ENCODE measurements at regions not wholly inside any gene's neighbourhood (a gene's known extent, or its start where the extent isn't known, plus 50 kb on each side); places are given as distances from the start of the nearest gene placed in this dataset.
A peak's percentile ranks its signal among the peaks of the same experiment; 100 is the strongest.

GRCh38 chr6:40910260-40910893 lies 128.6 kb downstream of the UNC5CL start:
- 88 to 99% methylated on average over 2 of the region's 2 CpGs for WGBS, 2 donors
- Histone ChIP-seq H3K9me3 (no peaks in the 10 kb centered on the region), H3K4me3 (no peak overlapping the region), H3K4me1 (peaks cover 10% of the 10 kb centered on the region), H3K27me3 (no peaks in the 10 kb centered on the region), H3K36me3 (ENCODE audit: low read depth, missing control alignments) (no peaks in the 10 kb centered on the region), H3K27ac (no peak overlapping the region)
- intact Hi-C loops (cut with DNase I; ENCODE audit: low total_unique reads): no loop called here
- TF ChIP-seq CTCF (IDR thresholded peaks at IDR 0.05) (no peak), POLR2A (IDR thresholded peaks at IDR 0.05) (no peak)
- no peak for DNase-seq

DNA sequence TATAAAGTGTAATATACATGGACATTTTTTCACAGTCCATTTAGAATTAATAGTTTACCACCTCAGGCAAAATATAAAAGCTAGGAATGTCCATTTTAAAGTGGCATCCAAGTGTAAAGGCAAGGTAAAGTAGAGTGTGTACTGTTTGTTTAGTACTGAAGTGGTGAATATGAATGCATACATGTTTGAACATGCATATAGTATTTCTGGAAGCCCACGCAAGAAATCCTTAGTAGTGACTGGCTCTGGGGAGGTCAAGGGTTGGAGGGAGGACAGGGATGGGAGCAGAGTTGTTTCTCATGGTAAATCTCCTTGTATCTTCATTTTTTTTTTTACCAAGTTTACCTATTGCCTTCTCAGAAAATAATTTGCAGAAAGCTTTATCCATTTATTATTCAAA lies 129.2 kb downstream of the UNC5CL start:
- TF ChIP-seq POLR2A (IDR thresholded peaks at IDR 0.05) (no peak), CTCF (IDR thresholded peaks at IDR 0.05) (no peak)
- no peak overlapping the region for H3K27ac ChIP-seq
- H3K27me3 ChIP-seq: no peaks in the 10 kb centered on the region
- no peaks in the 10 kb centered on the region for H3K36me3 ChIP-seq (ENCODE audit: low read depth, missing control alignments)
- DNase-seq: no peak
- intact Hi-C loops (cut with DNase I; ENCODE audit: low total_unique reads): no loop called here
- H3K9me3 ChIP-seq: no peaks in the 10 kb centered on the region
- WGBS, 2 donors: 89 to 95% methylated on average over 1 of the region's 1 CpG
- H3K4me1 ChIP-seq: peaks cover 10% of the 10 kb centered on the region
- H3K4me3 ChIP-seq: no peak overlapping the region

DNA sequence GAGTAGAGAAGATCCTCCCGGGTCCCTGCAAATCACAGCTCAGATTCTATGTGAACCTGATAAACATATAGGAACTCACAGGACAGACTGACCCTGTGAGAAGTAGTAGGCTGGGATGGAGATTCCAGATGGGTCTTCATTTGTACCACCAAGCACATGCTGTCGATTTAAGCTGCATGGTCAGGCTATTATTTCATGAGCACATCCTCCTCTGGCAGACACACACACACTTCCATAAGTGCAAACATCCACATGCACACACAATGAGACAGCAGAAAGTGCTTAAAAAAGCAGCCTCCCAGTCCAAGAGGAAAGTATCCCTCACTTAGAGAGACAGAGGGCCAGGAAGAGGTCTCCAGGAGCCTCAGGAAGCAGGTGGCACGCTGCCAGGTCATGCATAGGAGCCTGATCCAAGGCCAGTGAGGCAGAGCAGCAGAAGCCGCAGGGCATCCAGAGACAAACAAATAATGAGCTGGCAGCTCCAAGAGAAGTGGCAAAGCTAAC lies 131.8 kb downstream of the UNC5CL start:
- Histone ChIP-seq H3K4me1 (peaks cover 7% of the 10 kb centered on the region), H3K36me3 (ENCODE audit: low read depth, missing control alignments) (no peaks in the 10 kb centered on the region), H3K27me3 (no peaks in the 10 kb centered on the region), H3K4me3 (no peak overlapping the region), H3K9me3 (no peaks in the 10 kb centered on the region), H3K27ac (no peak overlapping the region)
- no peak for TF ChIP-seq POLR2A (IDR thresholded peaks at IDR 0.05)
- TF ChIP-seq CTCF (IDR thresholded peaks at IDR 0.05): no peak
- peak; percentile 57 for DNase-seq
- intact Hi-C loops (cut with DNase I; ENCODE audit: low total_unique reads): no loop called here
- WGBS, 2 donors: 32 to 41% methylated on average over 3 to 4 of the region's 4 CpGs

GRCh38 chr6:40906759-40907158 lies 132.3 kb downstream of the UNC5CL start:
- no peak for TF ChIP-seq POLR2A (IDR thresholded peaks at IDR 0.05)
- no peak for TF ChIP-seq CTCF (IDR thresholded peaks at IDR 0.05)

More at GRCh38 chr6:40906759-40907158, 132.3 kb downstream of the UNC5CL start:
- no peak overlapping the region for H3K4me3 ChIP-seq
- 49 to 60% methylated on average over 3 of the region's 3 CpGs for WGBS, 2 donors
- intact Hi-C loops (cut with DNase I; ENCODE audit: low total_unique reads): no loop called here
- H3K4me1 ChIP-seq: peaks cover 5% of the 10 kb centered on the region
- no peaks in the 10 kb centered on the region for H3K36me3 ChIP-seq (ENCODE audit: low read depth, missing control alignments)
- no peaks in the 10 kb centered on the region for H3K9me3 ChIP-seq
- no peak overlapping the region for H3K27ac ChIP-seq
- no peak for DNase-seq
- no peaks in the 10 kb centered on the region for H3K27me3 ChIP-seq

All from testis (tissue), 2 donors.